A673 (cell line): ENCODE measurements at regions not wholly inside any gene's neighbourhood (a gene's known extent, or its start where the extent isn't known, plus 50 kb on each side); places are given as distances from the start of the nearest gene placed in this dataset.

Experiments used
- EZH2 ChIP-seq: fragments of 200-600 bp; sonication (generic); IDR thresholded peaks from 2 replicates; pipeline ENCODE4 v1.6.1; 2017; ENCODE audit warnings: borderline replicate concordance, low read depth, mild to moderate bottlenecking, mixed read lengths, antibody characterized with exemption, low read length; ENCODE audit not compliant: poor library complexity, severe bottlenecking
- TF ChIP-seq, protein P1 (sequence below): fragments of 300-800, 200-600 bp; sonication (generic); conservative IDR thresholded peaks from 2 replicates; pipeline ENCODE4 v1.5.1; 2017; ENCODE audit warnings: low read depth, mild to moderate bottlenecking, antibody characterized with exemption, low read length, moderate library complexity, mixed read lengths

- TF ChIP-seq, protein P1, sequence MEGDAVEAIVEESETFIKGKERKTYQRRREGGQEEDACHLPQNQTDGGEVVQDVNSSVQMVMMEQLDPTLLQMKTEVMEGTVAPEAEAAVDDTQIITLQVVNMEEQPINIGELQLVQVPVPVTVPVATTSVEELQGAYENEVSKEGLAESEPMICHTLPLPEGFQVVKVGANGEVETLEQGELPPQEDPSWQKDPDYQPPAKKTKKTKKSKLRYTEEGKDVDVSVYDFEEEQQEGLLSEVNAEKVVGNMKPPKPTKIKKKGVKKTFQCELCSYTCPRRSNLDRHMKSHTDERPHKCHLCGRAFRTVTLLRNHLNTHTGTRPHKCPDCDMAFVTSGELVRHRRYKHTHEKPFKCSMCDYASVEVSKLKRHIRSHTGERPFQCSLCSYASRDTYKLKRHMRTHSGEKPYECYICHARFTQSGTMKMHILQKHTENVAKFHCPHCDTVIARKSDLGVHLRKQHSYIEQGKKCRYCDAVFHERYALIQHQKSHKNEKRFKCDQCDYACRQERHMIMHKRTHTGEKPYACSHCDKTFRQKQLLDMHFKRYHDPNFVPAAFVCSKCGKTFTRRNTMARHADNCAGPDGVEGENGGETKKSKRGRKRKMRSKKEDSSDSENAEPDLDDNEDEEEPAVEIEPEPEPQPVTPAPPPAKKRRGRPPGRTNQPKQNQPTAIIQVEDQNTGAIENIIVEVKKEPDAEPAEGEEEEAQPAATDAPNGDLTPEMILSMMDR = no peak
- no peak for TF ChIP-seq EZH2
These were observed 1267.6 kb downstream of the SLC16A7 start for GRCh38 chr12:60863421-60863820.
